Heart right ventricle (tissue), 16 donors: ENCODE measurements at regions not wholly inside any gene's neighbourhood (a gene's known extent, or its start where the extent isn't known, plus 50 kb on each side); places are given as distances from the start of the nearest gene placed in this dataset.
A peak's percentile ranks its signal among the peaks of the same experiment; 100 is the strongest.

Experiments used
- ATAC-seq, 8 donors: fragments of 200-7000 bp; cut with Tn5 transposase; one replicate each; pipeline ENCODE4 v1.9.1; 2020; ENCODE audit warnings: mild to moderate bottlenecking in 8 of 8, moderate library complexity in 8 of 8, moderate number of reproducible peaks in 1 of 8
- DNase-seq, 2 donors: peaks; one replicate each; pipeline ENCODE4 v3.0.0-alpha.2; 2020
- H3K27ac ChIP-seq, 10 donors: fragments of 200-600 bp; sonication (generic) in 2 of 10; one replicate each; pipeline versions ENCODE4 v1.5.0 to v1.8.0; 2020 to 2022; ENCODE audit warnings: mild to moderate bottlenecking in 3 of 10
- H3K27me3 ChIP-seq, 7 donors: fragments of 200-600 bp; one replicate each; pipeline ENCODE4 v1.8.0; 2021 to 2022; ENCODE audit warnings: mild to moderate bottlenecking in 2 of 7
- H3K36me3 ChIP-seq, 9 donors: fragments of 200-600 bp; sonication (generic) in 1 of 9; one replicate each; pipeline versions ENCODE4 v1.5.0 to v1.8.0; 2020 to 2022; ENCODE audit warnings: mild to moderate bottlenecking in 2 of 9
- H3K4me1 ChIP-seq, 9 donors: fragments of 200-600 bp; sonication (generic) in 1 of 9; one replicate each; pipeline versions ENCODE4 v1.5.0 to v1.8.0; 2020 to 2022; ENCODE audit warnings: mild to moderate bottlenecking in 4 of 9
- H3K4me3 ChIP-seq, 10 donors: fragments of 200-600 bp; sonication (generic) in 2 of 10; one replicate each; pipeline versions ENCODE4 v1.5.0 to v1.8.0; 2020 to 2022; ENCODE audit warnings: mild to moderate bottlenecking in 7 of 10, moderate library complexity in 2 of 10
- H3K9me3 ChIP-seq, 11 donors: fragments of 200-600 bp in 10 of 11; sonication (generic) in 2 of 11; one replicate each; pipeline versions ENCODE4 v1.5.0 to v1.8.0; 2013 to 2022; ENCODE audit warnings: mild to moderate bottlenecking in 2 of 11, control low read depth in 1 of 11, moderate library complexity in 1 of 11
- WGBS, 2 donors: extraction: QIAGEN DNeasy Blood & Tissue Kit; methylation state at CpG; one replicate each; pipeline ENCODE4 v1.1.7; 2013; ENCODE audit warnings: inconsistent platforms in 1 of 2; 5-methylcytosine and 5-hydroxymethylcytosine counted together
- intact Hi-C, 10 donors: fragments of 100-400 bp; cut with DNase I; formaldehyde crosslinking; loops; one replicate each; pipeline versions ENCODE4 v1.11.1 to v1.14.2; 2022
- TF ChIP-seq, protein P1 (sequence below), 9 donors: fragments of 200-600 bp; sonication (generic) in 2 of 9; IDR thresholded peaks; one replicate each; pipeline versions ENCODE4 v1.5.0 to v1.8.0; 2021 to 2022; ENCODE audit warnings: antibody characterized with exemption in 9 of 9, mild to moderate bottlenecking in 5 of 9, moderate library complexity in 1 of 9
- donor health status: Arrhythmogenic right ventricular cardiomyopathy.
- donor health status: ischemic (EF 13 %, LVEDD 7.1; RV severe dilation, severe dysfunction).
- donor health status: healthy with polysubstance abuse.
- donor health status: DM: no; HTN: yes; CAD: no.
- donor health status: DM: no; HTN: no; CAD: no.
- donor health status: ischemic (EF 25% LVEDD 6.9; RV normal size, moderate dysfunction).
- donor health status: ischemic (EF 25% LVEDD 5.7; RV mildly dilated, moderate dysfunction).
- donor health status: healthy.
- donor health status: DM: yes; HTN: yes; CAD: no.
- donor health status: Ischemic cardiomyopathy.
- donor health status: ischemic (EF 35%, LVEDD 5.7; RV mildly dilated, moderate dysfunction).
- donor health status: nonischemic (EF 11% LVEDD 7.7; RV severe dilation, severe dysfunction).
- donor health status: DM: yes; HTN: yes; CAD: no.
- donor health status: PGD.
- donor health status: ischemic (EF 29% LVEDD 5.4; RV normal size, mild dysfunction).
- donor health status: nonischemic (EF 23%, LVEDD 6.1; RV moderate dilation, normal function).

DNA sequence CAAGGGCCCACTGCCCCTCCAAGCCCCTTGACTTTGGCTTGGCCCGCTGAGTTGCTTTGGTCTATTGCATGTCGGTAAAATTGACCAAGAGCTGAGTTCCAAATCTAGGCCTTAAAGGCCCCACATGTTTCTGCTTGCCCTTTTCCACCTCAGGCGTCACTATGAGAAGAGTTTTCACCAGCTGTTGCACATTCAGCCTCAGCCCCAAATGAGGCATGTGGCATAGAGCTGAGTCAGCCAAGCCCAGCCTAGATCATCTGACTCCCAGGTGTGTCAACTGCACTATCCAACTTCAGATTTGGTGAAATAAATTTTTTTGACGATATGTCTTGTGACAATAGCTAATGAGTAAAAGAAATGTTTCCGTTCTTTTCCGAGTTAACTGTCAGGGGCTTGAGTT lies 424.5 kb upstream of the FAM47C start:
- DNase-seq (no peak), ATAC-seq (no peak)
- H3K9me3 ChIP-seq = no peaks in the 10 kb centered on the region
- no peak overlapping the region for H3K4me3 ChIP-seq
- H3K27me3 ChIP-seq = no peaks in the 10 kb centered on the region
- no peaks in the 10 kb centered on the region for H3K4me1 ChIP-seq
- WGBS, 2 donors = 93 to 95% methylated on average over 6 of the region's 6 CpGs
- intact Hi-C loops = no loop called here
- TF ChIP-seq, protein P1, sequence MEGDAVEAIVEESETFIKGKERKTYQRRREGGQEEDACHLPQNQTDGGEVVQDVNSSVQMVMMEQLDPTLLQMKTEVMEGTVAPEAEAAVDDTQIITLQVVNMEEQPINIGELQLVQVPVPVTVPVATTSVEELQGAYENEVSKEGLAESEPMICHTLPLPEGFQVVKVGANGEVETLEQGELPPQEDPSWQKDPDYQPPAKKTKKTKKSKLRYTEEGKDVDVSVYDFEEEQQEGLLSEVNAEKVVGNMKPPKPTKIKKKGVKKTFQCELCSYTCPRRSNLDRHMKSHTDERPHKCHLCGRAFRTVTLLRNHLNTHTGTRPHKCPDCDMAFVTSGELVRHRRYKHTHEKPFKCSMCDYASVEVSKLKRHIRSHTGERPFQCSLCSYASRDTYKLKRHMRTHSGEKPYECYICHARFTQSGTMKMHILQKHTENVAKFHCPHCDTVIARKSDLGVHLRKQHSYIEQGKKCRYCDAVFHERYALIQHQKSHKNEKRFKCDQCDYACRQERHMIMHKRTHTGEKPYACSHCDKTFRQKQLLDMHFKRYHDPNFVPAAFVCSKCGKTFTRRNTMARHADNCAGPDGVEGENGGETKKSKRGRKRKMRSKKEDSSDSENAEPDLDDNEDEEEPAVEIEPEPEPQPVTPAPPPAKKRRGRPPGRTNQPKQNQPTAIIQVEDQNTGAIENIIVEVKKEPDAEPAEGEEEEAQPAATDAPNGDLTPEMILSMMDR (IDR thresholded peaks at IDR 0.05) = no peak
- H3K27ac ChIP-seq = no peak overlapping the region
- H3K36me3 ChIP-seq = no peaks in the 10 kb centered on the region

DNA sequence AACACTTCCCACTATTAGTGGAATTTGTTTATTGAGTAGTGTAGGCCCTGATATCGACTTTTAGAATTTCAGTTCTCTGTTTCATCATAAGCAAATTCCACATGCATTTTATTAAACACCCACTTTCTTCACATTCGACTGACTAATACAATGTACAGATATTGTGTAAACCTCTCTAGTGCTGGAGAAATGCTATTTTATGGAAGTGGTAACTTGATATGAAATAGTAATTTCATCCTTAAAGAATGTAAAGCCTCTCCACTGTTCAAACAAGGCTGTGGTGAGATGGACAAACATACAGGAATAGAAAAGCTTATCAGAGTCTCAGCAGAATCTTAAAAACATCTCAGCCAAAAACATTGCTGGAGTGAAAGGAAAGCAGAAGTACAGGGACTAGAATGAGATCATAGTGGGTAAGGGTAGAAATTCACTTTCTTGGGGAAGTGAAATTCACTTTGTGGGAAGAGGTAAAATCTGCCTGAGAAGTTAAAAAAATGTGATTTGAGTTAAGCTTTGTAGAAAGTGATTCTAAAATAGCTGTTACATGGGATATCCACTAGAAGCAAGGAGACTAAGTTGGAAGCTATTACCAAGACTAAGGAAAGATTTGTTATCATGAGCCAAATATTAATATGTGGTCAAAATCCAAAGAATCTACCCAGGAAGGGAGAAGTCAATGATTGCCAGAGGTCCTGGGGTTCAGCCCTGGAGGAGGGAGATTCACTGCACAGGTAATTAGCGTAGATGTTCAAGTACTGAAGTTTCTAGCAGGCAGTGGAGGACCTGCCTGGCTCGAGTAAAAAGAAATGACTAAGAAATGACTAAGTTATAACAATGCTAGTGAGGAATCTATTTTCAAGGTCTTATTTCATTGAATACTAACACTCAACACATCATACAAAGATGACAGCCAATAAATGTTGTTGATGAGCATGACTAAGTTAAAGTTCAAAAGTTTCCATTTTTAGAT lies 398.3 kb upstream of the FAM47C start:
- no peak overlapping the region for H3K4me3 ChIP-seq
- H3K27me3 ChIP-seq = peaks cover 0 to 6% (median 0%) of the 10 kb centered on the region in 7 donors
- no peaks in the 10 kb centered on the region for H3K36me3 ChIP-seq
- WGBS, 2 donors = 65 to 75% methylated on average over 4 of the region's 4 CpGs
- no peak for ATAC-seq
- no peak for DNase-seq
- no peak overlapping the region for H3K27ac ChIP-seq
- TF ChIP-seq, protein P1 (IDR thresholded peaks at IDR 0.05) = no peak
- no peaks in the 10 kb centered on the region for H3K9me3 ChIP-seq
- intact Hi-C loops = no loop called here
- H3K4me1 ChIP-seq = no peaks in the 10 kb centered on the region

DNA sequence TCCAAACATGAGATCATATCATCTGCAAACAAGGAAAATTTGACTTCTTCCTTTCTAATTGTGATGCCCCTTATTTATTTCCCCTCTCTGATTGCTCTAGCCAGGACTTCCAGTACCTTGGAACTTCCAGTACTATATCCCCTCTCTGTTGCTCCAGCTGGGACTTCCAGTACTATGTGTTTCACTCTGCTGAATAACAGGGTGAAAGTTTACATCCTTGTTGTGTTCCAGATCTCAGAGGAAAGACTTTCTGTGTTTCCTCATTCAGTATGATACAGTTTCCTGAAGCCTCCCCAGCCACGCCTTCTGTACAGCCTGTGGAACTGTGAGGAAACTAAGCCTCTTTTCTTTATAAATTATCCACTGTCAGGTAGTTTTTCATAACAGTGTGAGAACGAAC lies 381.3 kb upstream of the FAM47C start:
- intact Hi-C loops = no loop called here
- DNase-seq = no peak
- 53 to 59% methylated on average over 2 of the region's 2 CpGs for WGBS, 2 donors

DNA sequence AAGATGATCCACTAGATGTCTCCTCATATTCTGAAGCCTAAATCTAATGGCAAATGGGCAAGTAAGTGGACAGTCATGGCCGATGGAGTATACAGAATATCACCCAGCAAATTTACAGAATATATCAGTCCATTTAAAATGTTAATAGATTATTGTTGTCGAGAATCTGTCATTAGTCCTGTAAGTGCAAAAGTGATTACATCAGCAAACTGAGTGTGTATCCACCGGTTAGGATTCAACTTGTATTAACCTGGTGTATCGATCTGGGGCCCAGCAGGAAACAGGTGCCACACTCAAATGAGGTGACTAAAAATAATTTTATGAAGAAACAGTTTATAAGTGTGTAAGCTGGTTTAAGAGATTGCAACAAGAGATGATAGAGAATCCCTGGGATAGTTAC lies 367.9 kb upstream of the FAM47C start:
- DNase-seq = no peak
- TF ChIP-seq, protein P1 (IDR thresholded peaks at IDR 0.05) = no peak
- Histone ChIP-seq H3K27me3 (no peaks in the 10 kb centered on the region), H3K4me3 (no peak overlapping the region), H3K4me1 (no peaks in the 10 kb centered on the region), H3K9me3 (no peaks in the 10 kb centered on the region), H3K27ac (no peak overlapping the region), H3K36me3 (no peaks in the 10 kb centered on the region)
- ATAC-seq = no peak
- intact Hi-C loops = no loop called here
- WGBS, 2 donors = 88 to 93% methylated on average over 4 of the region's 4 CpGs

More for the DNA sequence above, 381.3 kb upstream of the FAM47C start:
- peak in 3 of 8 donors; percentile 47 to 80 (median 50) for ATAC-seq
- H3K27me3 ChIP-seq = peaks cover 0 to 9% (median 0%) of the 10 kb centered on the region in 7 donors
- H3K9me3 ChIP-seq = no peaks in the 10 kb centered on the region
- no peaks in the 10 kb centered on the region for H3K36me3 ChIP-seq
- H3K4me3 ChIP-seq = no peak overlapping the region
- no peaks in the 10 kb centered on the region for H3K4me1 ChIP-seq
- peak overlapping the region in 1 of 10 donors; percentile 9 for H3K27ac ChIP-seq
- TF ChIP-seq, protein P1 (IDR thresholded peaks at IDR 0.05) = no peak
